Activated B cell treated with CpG ODN at 0.5 μM for 24 hours (primary cell): ENCODE measurements at regions not wholly inside any gene's neighbourhood (a gene's known extent, or its start where the extent isn't known, plus 50 kb on each side); places are given as distances from the start of the nearest gene placed in this dataset.

Experiments used
- ATAC-seq: fragments of 200-7000 bp; cut with Tn5 transposase; one replicate; pipeline ENCODE4 v1.10.0; 2021; ENCODE audit warnings: low read depth, mild to moderate bottlenecking, moderate library complexity
- CTCF ChIA-PET: fragments of 350-600 bp; sonication (Branson Sonifier 250); formaldehyde crosslinking; loops from one replicate; lab custom pipeline; 2021; ENCODE audit warnings: antibody characterized with exemption; lab: Charles Lee
- POLR2A ChIA-PET: fragments of 350-600 bp; sonication (Branson Sonifier 250); formaldehyde crosslinking; loops from one replicate; lab custom pipeline; 2021; ENCODE audit warnings: antibody characterized with exemption; lab: Charles Lee
- DNase-seq: peaks from one replicate; pipeline ENCODE4 v3.0.0; 2022
- H3K27ac Mint-ChIP-seq: one replicate; pipeline ENCODE4 v1.8.0; 2020; ENCODE audit warnings: mixed read lengths
- H3K27me3 Mint-ChIP-seq: one replicate; pipeline ENCODE4 v1.8.0; 2021; ENCODE audit warnings: mixed read lengths
- H3K36me3 Mint-ChIP-seq: one replicate; pipeline ENCODE4 v1.8.0; 2021; ENCODE audit warnings: low read depth, mixed read lengths
- H3K4me1 Mint-ChIP-seq: one replicate; pipeline ENCODE4 v1.8.0; 2021; ENCODE audit warnings: mixed read lengths
- H3K4me3 Mint-ChIP-seq: one replicate; pipeline ENCODE4 v1.8.0; 2020; ENCODE audit warnings: mild to moderate bottlenecking, mixed read lengths
- H3K9me3 Mint-ChIP-seq: one replicate; pipeline ENCODE4 v1.8.0; 2020; ENCODE audit warnings: mixed read lengths
- CTCF ChIP-seq: fragments of 200-600 bp; IDR thresholded peaks from one replicate; pipeline ENCODE4 v1.8.0; 2022; ENCODE audit warnings: antibody characterized with exemption, mild to moderate bottlenecking
- intact Hi-C: fragments of 100-400 bp; cut with micrococcal nuclease; formaldehyde crosslinking; loops from one replicate; pipeline ENCODE4 v1.15.1; 2024

GRCh38 chr11:104665641-104666040 lies 232.6 kb downstream of the CASP12 start:
- Mint-ChIP-seq H3K4me1 (no peaks in the 10 kb centered on the region), H3K36me3 (no peaks in the 10 kb centered on the region), H3K27me3 (peaks cover 3% of the 10 kb centered on the region), H3K27ac (no peak overlapping the region), H3K9me3 (no peaks in the 10 kb centered on the region), H3K4me3 (no peak overlapping the region)
- TF ChIP-seq CTCF: no peak
- no peak for DNase-seq
- ChIA-PET CTCF (no interaction called here), POLR2A (no interaction called here)
- ATAC-seq: no peak
- intact Hi-C loops: no loop called here

- ChIA-PET CTCF (no interaction called here), POLR2A (no interaction called here)
- H3K36me3 Mint-ChIP-seq: no peaks in the 10 kb centered on the region
- no peaks in the 10 kb centered on the region for H3K4me1 Mint-ChIP-seq
- no peak overlapping the region for H3K27ac Mint-ChIP-seq
- TF ChIP-seq CTCF: no peak
- H3K4me3 Mint-ChIP-seq: no peak overlapping the region
- intact Hi-C loops: no loop called here
- no peaks in the 10 kb centered on the region for H3K9me3 Mint-ChIP-seq
- peaks cover 3% of the 10 kb centered on the region for H3K27me3 Mint-ChIP-seq
- DNase-seq: no peak
- ATAC-seq: no peak
Measured at GRCh38 chr11:104663190-104664140, 234.8 kb downstream of the CASP12 start.

GRCh38 chr11:104661901-104662300 lies 236.4 kb downstream of the CASP12 start:
- ATAC-seq: no peak
- peaks cover 3% of the 10 kb centered on the region for H3K27me3 Mint-ChIP-seq
- no peak overlapping the region for H3K27ac Mint-ChIP-seq
- intact Hi-C loops: no loop called here
- ChIA-PET POLR2A (no interaction called here), CTCF (no interaction called here)
- H3K4me3 Mint-ChIP-seq: no peak overlapping the region
- no peaks in the 10 kb centered on the region for H3K9me3 Mint-ChIP-seq
- no peaks in the 10 kb centered on the region for H3K4me1 Mint-ChIP-seq
- TF ChIP-seq CTCF: no peak
- H3K36me3 Mint-ChIP-seq: no peaks in the 10 kb centered on the region
- DNase-seq: no peak

GRCh38 chr11:104661471-104661870 lies 236.8 kb downstream of the CASP12 start:
- ChIA-PET CTCF (no interaction called here), POLR2A (no interaction called here)
- no peaks in the 10 kb centered on the region for H3K4me1 Mint-ChIP-seq
- DNase-seq: no peak
- no peaks in the 10 kb centered on the region for H3K9me3 Mint-ChIP-seq
- intact Hi-C loops: no loop called here
- peaks cover 4% of the 10 kb centered on the region for H3K27me3 Mint-ChIP-seq
- H3K4me3 Mint-ChIP-seq: no peak overlapping the region
- ATAC-seq: no peak
- TF ChIP-seq CTCF: no peak
- no peaks in the 10 kb centered on the region for H3K36me3 Mint-ChIP-seq
- H3K27ac Mint-ChIP-seq: no peak overlapping the region

GRCh38 chr11:104658177-104658576 lies 240.1 kb downstream of the CASP12 start:
- intact Hi-C loops: no loop called here
- DNase-seq (no peak), ATAC-seq (no peak)
- TF ChIP-seq CTCF: no peak
- no peaks in the 10 kb centered on the region for H3K9me3 Mint-ChIP-seq
- peaks cover 1% of the 10 kb centered on the region for H3K27me3 Mint-ChIP-seq
- H3K27ac Mint-ChIP-seq: no peak overlapping the region
- ChIA-PET POLR2A (no interaction called here), CTCF (no interaction called here)
- no peak overlapping the region for H3K4me3 Mint-ChIP-seq
- H3K36me3 Mint-ChIP-seq: no peaks in the 10 kb centered on the region
- H3K4me1 Mint-ChIP-seq: no peaks in the 10 kb centered on the region
